ENCODE measurements at regions not wholly inside any gene's neighbourhood (a gene's known extent, or its start where the extent isn't known, plus 50 kb on each side); places are given as distances from the start of the nearest gene placed in this dataset.
"Not testable (repeated sequence)": the region's sequence is repeated elsewhere in the genome, so short reads cannot be mapped to it uniquely, and the experiment has no call there.

GRCh38 chr10:108638225-108638624 is 1285.1 kb downstream of the XPNPEP1 start:
- DNase-seq (ENCODE audit: insufficient read length, low spot score), result no peak
- FAIRE-seq, result no peak

GRCh38 chr10:108633046-108633445 is 1290.3 kb downstream of the XPNPEP1 start:
- no peak for DNase-seq (ENCODE audit: insufficient read length, low spot score)
- FAIRE-seq, result no peak

- FAIRE-seq, result no peak
- DNase-seq (ENCODE audit: insufficient read length, low spot score), result no peak
Observed at GRCh38 chr10:108632144-108632543, 1291.2 kb downstream of the XPNPEP1 start.

- FAIRE-seq (no peak), DNase-seq (ENCODE audit: insufficient read length, low spot score) (no peak)
Observed at GRCh38 chr10:108631332-108631731, 1292.0 kb downstream of the XPNPEP1 start.

GRCh38 chr10:108629834-108630233 is 1293.5 kb downstream of the XPNPEP1 start:
- DNase-seq (ENCODE audit: insufficient read length, low spot score) (no peak), FAIRE-seq (no peak)

GRCh38 chr10:108624052-108624451 is 1299.3 kb downstream of the XPNPEP1 start:
- FAIRE-seq (no peak), DNase-seq (ENCODE audit: insufficient read length, low spot score) (no peak)

GRCh38 chr10:108620821-108621534 is 1302.3 kb downstream of the XPNPEP1 start:
- DNase-seq (ENCODE audit: insufficient read length, low spot score), result no peak
- FAIRE-seq, result no peak

GRCh38 chr10:108616559-108617285 is 1306.6 kb downstream of the XPNPEP1 start:
- DNase-seq (ENCODE audit: insufficient read length, low spot score), result no peak
- no peak for FAIRE-seq

- FAIRE-seq (no peak), DNase-seq (ENCODE audit: insufficient read length, low spot score) (no peak)
Observed at GRCh38 chr10:108615576-108616320, 1307.6 kb downstream of the XPNPEP1 start.

- no peak for FAIRE-seq
- no peak for DNase-seq (ENCODE audit: insufficient read length, low spot score)
Observed at GRCh38 chr10:108612485-108612884, 1310.8 kb downstream of the XPNPEP1 start.

- DNase-seq (ENCODE audit: insufficient read length, low spot score), result no peak
- FAIRE-seq, result no peak
Observed at GRCh38 chr10:108608860-108609259, 1314.5 kb downstream of the XPNPEP1 start.

GRCh38 chr10:108601851-108602250 is 1321.5 kb downstream of the XPNPEP1 start:
- DNase-seq (ENCODE audit: insufficient read length, low spot score) (no peak), FAIRE-seq (no peak)

GRCh38 chr10:108600511-108600910 is 1322.8 kb downstream of the XPNPEP1 start:
- FAIRE-seq; DNase-seq (ENCODE audit: insufficient read length, low spot score): not testable (repeated sequence)

GRCh38 chr10:108599317-108599716 is 1324.0 kb downstream of the XPNPEP1 start:
- not testable (repeated sequence) for DNase-seq (ENCODE audit: insufficient read length, low spot score); FAIRE-seq

GRCh38 chr10:108598831-108599230 is 1324.5 kb downstream of the XPNPEP1 start:
- DNase-seq (ENCODE audit: insufficient read length, low spot score), result no peak
- FAIRE-seq, result no peak

GRCh38 chr10:108598320-108598695 is 1325.0 kb downstream of the XPNPEP1 start:
- FAIRE-seq, result no peak
- no peak for DNase-seq (ENCODE audit: insufficient read length, low spot score)

GRCh38 chr10:108597657-108598319 is 1325.5 kb downstream of the XPNPEP1 start:
- FAIRE-seq (no peak), DNase-seq (ENCODE audit: insufficient read length, low spot score) (no peak)

- DNase-seq (ENCODE audit: insufficient read length, low spot score), result no peak
- no peak for FAIRE-seq
Observed at GRCh38 chr10:108597031-108597430, 1326.3 kb downstream of the XPNPEP1 start.

GRCh38 chr10:108592956-108593355 is 1330.4 kb downstream of the XPNPEP1 start:
- no peak for FAIRE-seq

GRCh38 chr10:108591417-108591816 is 1331.9 kb downstream of the XPNPEP1 start:
- FAIRE-seq, result no peak
- DNase-seq (ENCODE audit: insufficient read length, low spot score), result no peak

More at GRCh38 chr10:108592956-108593355, 1330.4 kb downstream of the XPNPEP1 start:
- no peak for DNase-seq (ENCODE audit: insufficient read length, low spot score)

- DNase-seq (ENCODE audit: insufficient read length, low spot score) (no peak), FAIRE-seq (no peak)
Observed at GRCh38 chr10:108586424-108586823, 1336.9 kb downstream of the XPNPEP1 start.

Measured in GM19239 (cell line).